ENCODE measurements at regions not wholly inside any gene's neighbourhood (a gene's known extent, or its start where the extent isn't known, plus 50 kb on each side); places are given as distances from the start of the nearest gene placed in this dataset.
"Not testable (repeated sequence)": the region's sequence is repeated elsewhere in the genome, so short reads cannot be mapped to it uniquely, and the experiment has no call there.

GRCh38 chr15:77861997-77862635, 215.4 kb downstream of the TBC1D2B start:
- DNase-seq (ENCODE audit: low spot score): not testable (repeated sequence)

- DNase-seq (ENCODE audit: low spot score): no peak
Observed at GRCh38 chr15:77860071-77860691, 217.3 kb downstream of the TBC1D2B start.

- DNase-seq (ENCODE audit: low spot score): no peak
Observed at GRCh38 chr15:77859491-77860060, 217.9 kb downstream of the TBC1D2B start.

GRCh38 chr15:77858792-77859490, 218.6 kb downstream of the TBC1D2B start:
- no peak for DNase-seq (ENCODE audit: low spot score)

- DNase-seq (ENCODE audit: low spot score): no peak
Observed at GRCh38 chr15:77857419-77857818, 220.1 kb downstream of the TBC1D2B start.

- no peak for DNase-seq (ENCODE audit: low spot score)
Observed at GRCh38 chr15:77856705-77857346, 220.7 kb downstream of the TBC1D2B start.

- DNase-seq (ENCODE audit: low spot score): no peak
Observed at GRCh38 chr15:77855871-77856270, 221.6 kb downstream of the TBC1D2B start.

GRCh38 chr15:77854980-77855379, 222.3 kb upstream of the LINGO1 start:
- no peak for DNase-seq (ENCODE audit: low spot score)

- DNase-seq (ENCODE audit: low spot score): no peak
Observed at GRCh38 chr15:77853910-77854309, 221.2 kb upstream of the LINGO1 start.

GRCh38 chr15:77853008-77853328, 220.3 kb upstream of the LINGO1 start:
- DNase-seq (ENCODE audit: low spot score): no peak

GRCh38 chr15:77852241-77853007, 219.7 kb upstream of the LINGO1 start:
- DNase-seq (ENCODE audit: low spot score): no peak

- no peak for DNase-seq (ENCODE audit: low spot score)
Observed at GRCh38 chr15:77851691-77852090, 219.0 kb upstream of the LINGO1 start.

GRCh38 chr15:77851086-77851485, 218.4 kb upstream of the LINGO1 start:
- no peak for DNase-seq (ENCODE audit: low spot score)

GRCh38 chr15:77846986-77847385, 214.3 kb upstream of the LINGO1 start:
- no peak for DNase-seq (ENCODE audit: low spot score)

GRCh38 chr15:77846360-77846759, 213.6 kb upstream of the LINGO1 start:
- no peak for DNase-seq (ENCODE audit: low spot score)

- DNase-seq (ENCODE audit: low spot score): no peak
Observed at GRCh38 chr15:77844798-77845446, 212.2 kb upstream of the LINGO1 start.

- DNase-seq (ENCODE audit: low spot score): no peak
Observed at GRCh38 chr15:77843546-77843945, 210.8 kb upstream of the LINGO1 start.

- peak; percentile 57 for DNase-seq (ENCODE audit: low spot score)
Observed at GRCh38 chr15:77840991-77841775, 208.5 kb upstream of the LINGO1 start.

GRCh38 chr15:77839970-77840905, 207.5 kb upstream of the LINGO1 start:
- DNase-seq (ENCODE audit: low spot score): no peak
